GM13977 (cell line): ENCODE measurements at regions not wholly inside any gene's neighbourhood (a gene's known extent, or its start where the extent isn't known, plus 50 kb on each side); places are given as distances from the start of the nearest gene placed in this dataset.
A peak's percentile ranks its signal among the peaks of the same experiment; 100 is the strongest.

Source experiments
- DNase-seq: peaks from one replicate; pipeline ENCODE4 v3.0.0; 2012; ENCODE audit warnings: low spot score
- in situ Hi-C: fragments of 300-500 bp; cut with MboI; formaldehyde crosslinking; loops from one replicate; pipeline ENCODE4 v1.12.0; 2022; ENCODE audit warnings: low sequenced_read_pairs, low pct_unique_long_range_greater_than_20kb, mixed read lengths, inconsistent platforms; ENCODE audit not compliant: unreplicated experiment
- TF ChIP-seq, protein P1 (sequence below): IDR thresholded peaks from 2 replicates; pipeline ENCODE4 v1.5.1; 2012; ENCODE audit warnings: mild to moderate bottlenecking, control low read depth; ENCODE audit not compliant: insufficient read depth; ENCODE audit errors: extremely low read depth, missing control alignments

DNA sequence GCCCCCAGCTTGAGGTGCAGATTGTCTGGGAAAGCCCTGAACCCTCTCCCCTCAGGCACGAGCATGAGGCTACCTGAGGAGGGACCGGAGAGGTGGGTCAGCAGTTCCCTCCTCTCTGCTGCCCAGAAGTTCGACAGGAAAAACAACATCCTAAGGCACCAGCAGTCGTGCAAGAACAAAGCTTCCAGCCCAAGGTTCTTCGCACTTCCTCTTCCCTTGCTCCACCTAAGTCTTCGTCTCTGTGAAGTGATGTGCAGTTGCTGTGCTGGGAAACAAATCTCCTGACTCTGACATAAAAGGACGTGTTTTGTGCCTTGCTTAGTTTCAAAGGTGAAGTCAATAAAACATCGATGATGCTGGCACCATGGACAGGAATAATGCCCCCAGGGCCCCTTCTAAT is 173.3 kb downstream of the USP12 start:
- DNase-seq, result no peak
- TF ChIP-seq, protein P1, sequence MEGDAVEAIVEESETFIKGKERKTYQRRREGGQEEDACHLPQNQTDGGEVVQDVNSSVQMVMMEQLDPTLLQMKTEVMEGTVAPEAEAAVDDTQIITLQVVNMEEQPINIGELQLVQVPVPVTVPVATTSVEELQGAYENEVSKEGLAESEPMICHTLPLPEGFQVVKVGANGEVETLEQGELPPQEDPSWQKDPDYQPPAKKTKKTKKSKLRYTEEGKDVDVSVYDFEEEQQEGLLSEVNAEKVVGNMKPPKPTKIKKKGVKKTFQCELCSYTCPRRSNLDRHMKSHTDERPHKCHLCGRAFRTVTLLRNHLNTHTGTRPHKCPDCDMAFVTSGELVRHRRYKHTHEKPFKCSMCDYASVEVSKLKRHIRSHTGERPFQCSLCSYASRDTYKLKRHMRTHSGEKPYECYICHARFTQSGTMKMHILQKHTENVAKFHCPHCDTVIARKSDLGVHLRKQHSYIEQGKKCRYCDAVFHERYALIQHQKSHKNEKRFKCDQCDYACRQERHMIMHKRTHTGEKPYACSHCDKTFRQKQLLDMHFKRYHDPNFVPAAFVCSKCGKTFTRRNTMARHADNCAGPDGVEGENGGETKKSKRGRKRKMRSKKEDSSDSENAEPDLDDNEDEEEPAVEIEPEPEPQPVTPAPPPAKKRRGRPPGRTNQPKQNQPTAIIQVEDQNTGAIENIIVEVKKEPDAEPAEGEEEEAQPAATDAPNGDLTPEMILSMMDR, result no peak
- in situ Hi-C loops, result no loop called here

DNA sequence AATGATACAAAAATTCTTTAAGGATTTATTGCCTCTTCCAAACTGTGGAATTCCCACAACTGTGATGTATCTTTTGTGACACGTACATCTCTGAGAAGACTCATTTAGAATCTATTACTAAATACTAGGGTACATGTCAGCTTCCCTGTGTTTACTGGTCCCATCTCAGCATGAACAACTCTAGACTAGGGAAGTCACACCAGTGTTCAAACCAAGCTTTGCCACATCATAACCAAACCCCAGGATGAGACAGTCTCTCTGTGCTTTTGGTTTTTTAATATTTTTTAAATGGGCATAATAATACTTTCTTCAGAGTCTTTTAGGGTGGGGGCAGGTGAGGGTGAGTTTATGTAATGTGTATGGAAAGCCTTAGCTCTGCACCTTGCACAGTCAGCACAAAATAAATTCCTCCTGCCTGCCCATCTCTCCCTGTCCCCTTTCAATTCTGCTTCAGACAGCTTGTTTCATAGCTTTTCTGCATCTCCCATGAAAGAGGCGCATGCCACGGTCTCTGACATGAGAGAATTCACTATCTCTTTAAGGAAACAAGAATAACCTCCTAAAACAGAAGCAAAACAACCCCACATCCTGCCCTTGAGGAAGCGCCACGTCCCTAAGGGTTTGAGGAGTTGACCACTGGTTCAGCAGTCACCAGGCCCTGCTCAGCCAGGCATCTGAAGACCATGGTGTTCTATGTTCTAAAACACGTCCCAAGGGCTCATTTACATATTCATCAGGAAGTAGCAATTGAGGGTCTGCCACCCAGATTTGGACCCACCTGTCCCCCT is 174.5 kb downstream of the USP12 start:
- peak; percentile 61 for DNase-seq
- TF ChIP-seq, protein P1, result no peak
- in situ Hi-C loops, result no loop called here

DNA sequence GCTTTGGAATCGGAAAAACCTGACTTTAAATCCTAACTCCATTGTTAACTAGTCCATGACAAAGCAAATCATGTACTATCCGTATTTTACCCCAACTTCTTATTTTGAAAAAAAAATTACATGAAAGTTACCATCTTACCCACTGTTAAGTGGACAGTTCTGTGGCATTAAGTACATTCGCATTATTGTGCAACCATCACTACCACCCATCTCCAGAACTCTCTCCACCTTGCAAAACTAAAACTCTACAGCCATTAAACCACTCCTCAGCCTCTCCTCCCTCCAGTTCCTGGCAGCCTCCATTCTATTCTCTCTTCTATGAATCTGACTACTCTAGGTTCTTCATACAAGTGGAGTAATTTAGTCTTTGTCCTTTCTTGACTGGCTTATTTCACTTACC is 176.5 kb downstream of the USP12 start:
- in situ Hi-C loops, result no loop called here
- DNase-seq, result no peak
- TF ChIP-seq, protein P1, result no peak

DNA sequence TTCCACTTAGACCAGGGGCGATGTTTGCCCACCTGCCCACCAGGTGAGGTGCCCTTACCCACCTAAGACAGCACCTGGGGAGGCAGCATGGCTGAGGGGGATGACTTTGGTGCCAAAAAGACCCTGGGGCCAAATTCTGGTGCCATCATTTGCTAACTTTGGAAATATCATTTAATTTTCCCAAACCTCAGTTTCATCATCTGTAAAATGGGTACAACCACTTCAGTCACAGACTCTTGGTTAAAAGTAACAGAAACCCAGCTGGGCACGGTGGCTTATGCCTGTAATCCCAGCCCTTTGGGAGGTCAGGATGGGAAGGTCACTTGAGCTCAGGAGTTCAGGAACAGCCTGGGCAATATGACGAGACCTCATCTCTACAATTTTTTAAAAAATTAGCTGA is 177.8 kb downstream of the USP12 start:
- TF ChIP-seq, protein P1, result no peak
- in situ Hi-C loops, result no loop called here
- no peak for DNase-seq

DNA sequence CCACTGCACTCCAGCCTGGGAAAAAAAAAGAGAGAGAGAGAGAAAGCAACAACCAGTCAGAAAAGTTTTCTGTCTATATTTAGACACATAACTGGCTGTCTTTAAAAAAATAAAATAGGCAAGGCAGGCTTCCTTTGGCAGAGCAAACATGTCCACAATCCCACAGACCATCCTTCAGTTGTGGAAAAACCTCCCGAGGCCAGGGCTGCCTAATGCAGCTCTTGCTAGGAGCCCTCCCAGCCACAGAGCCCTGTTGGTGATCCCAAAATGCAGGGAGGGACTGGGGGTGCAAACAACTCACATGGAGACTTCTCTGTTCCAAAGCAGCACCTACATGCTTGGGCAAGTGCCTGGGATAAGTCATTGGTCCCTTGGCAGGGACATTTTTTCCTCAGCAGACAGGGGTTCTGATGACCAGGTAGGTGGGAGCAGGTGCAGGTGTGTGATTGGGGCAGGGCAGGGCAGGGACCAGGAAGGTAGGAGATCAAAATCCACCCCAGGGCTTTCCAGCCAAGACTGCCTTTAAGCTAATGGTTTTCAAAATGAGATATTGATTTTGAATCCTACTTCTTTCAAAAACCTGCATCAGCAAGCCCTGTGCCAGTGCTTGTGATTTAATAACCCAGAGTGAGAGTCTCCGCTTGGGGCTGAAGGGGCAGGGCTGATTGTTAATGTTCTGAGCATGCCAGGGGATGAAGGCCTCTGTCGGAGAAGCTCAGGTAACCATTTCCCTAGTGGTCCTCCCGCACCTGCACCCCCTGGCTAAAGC is 178.5 kb downstream of the USP12 start:
- TF ChIP-seq, protein P1, result no peak
- in situ Hi-C loops, result no loop called here
- DNase-seq, result no peak

DNA sequence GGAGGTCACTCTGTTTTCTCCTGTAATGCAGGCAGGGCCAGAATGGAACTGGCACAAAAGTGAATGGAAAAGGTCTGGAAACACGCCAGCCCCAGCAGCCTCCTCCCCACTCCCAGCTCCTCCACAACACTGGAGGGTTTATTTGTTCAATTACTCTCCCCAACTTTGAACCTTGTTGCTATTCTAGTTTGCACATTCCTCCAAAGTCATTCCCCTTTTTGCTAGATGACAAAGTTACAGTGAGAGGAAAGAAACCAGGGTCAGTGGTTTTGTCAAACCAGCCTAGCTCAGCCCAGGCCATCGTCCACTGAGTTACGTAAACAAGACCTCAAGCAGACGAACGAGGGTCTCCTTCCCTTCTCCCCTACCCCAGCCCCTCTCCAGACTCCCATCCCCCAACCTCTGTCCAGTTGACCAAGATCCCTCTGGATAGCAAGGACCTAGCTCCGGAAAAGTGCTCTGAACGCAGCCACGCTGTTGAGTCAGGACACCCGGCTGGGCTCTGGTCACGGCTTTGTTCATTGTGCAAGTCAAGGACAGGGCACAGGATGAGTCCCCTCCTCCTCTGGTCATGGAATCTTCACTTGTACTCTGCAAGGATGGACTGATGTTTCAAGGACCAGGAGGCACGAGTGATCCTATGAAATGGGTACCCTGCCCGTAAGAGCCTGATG is 180.0 kb downstream of the USP12 start:
- TF ChIP-seq, protein P1, result no peak
- in situ Hi-C loops, result no loop called here
- no peak for DNase-seq
